ENCODE measurements at regions not wholly inside any gene's neighbourhood (a gene's known extent, or its start where the extent isn't known, plus 50 kb on each side); places are given as distances from the start of the nearest gene placed in this dataset.

- TF ChIP-seq POLR2AphosphoS5 (IDR thresholded peaks at IDR 0.05) (no peak), CTCF (IDR thresholded peaks at IDR 0.05) (no peak)
Measured at GRCh38 chr9:13991395-13991794, 322.5 kb downstream of the NFIB start.

All from gastroesophageal sphincter (tissue), 3 donors.